ENCODE measurements at regions not wholly inside any gene's neighbourhood (a gene's known extent, or its start where the extent isn't known, plus 50 kb on each side); places are given as distances from the start of the nearest gene placed in this dataset.

GRCh38 chr3:144073698-144074097 is 102.1 kb downstream of the DIPK2A start:
- TF ChIP-seq CTCF (IDR thresholded peaks at IDR 0.05; ENCODE audit: low read length): no peak
- no peak for TF ChIP-seq EZH2 (IDR thresholded peaks at IDR 0.05; ENCODE audit: borderline replicate concordance, low read length)
